Activated CD4-positive, alpha-beta T cell treated with anti-CD3 and anti-CD28 coated beads, Interleukin-2, Interleukin-6, amounts not matched to agents 100 ng/mL and 50 ng/mL, durations not matched to agents 16 hours and 8 hours (primary cell): ENCODE measurements at regions not wholly inside any gene's neighbourhood (a gene's known extent, or its start where the extent isn't known, plus 50 kb on each side); places are given as distances from the start of the nearest gene placed in this dataset.
A peak's percentile ranks its signal among the peaks of the same experiment; 100 is the strongest.

Source experiments
- DNase-seq: peaks from one replicate; pipeline ENCODE4 v3.0.0-alpha.2; 2020

DNA sequence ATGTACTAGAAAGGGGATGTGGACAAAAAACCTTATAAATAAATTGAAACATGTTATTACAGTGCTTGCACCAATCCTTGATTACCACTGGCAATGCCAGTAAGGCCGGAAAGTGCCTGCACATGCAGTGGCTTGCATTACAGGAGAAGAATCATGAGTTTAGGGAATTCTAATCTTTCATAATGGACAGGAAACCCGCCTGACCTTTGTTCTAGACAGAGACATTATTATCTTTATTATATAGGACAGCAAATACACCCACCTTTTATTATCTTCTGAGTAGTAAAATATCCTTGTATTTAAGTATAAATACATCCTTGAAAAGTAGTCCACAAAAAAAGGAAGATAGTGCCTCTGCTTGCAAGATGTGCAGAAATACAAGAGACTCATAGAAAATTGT is 379.9 kb upstream of the LCORL start:
- no peak for DNase-seq

DNA sequence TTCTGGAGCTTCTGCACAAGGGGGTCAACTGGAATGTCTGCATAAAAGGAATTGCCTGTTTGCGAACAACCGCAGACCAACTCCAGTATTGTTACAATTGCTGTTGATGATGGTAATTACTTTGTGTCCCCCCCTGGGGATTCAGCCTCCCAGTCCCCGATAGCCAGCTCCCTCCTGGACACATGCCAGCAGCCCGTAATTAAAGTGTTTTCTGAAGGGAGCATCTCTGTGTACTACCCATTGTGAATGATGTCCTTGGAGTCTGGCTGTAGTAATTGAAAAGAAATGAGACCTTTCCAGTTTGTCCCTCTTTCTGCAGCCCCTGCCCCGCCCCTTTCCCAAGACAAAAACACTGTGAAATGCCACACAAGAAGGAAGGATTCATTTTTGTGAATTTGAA is 377.1 kb upstream of the LCORL start:
- DNase-seq: no peak

DNA sequence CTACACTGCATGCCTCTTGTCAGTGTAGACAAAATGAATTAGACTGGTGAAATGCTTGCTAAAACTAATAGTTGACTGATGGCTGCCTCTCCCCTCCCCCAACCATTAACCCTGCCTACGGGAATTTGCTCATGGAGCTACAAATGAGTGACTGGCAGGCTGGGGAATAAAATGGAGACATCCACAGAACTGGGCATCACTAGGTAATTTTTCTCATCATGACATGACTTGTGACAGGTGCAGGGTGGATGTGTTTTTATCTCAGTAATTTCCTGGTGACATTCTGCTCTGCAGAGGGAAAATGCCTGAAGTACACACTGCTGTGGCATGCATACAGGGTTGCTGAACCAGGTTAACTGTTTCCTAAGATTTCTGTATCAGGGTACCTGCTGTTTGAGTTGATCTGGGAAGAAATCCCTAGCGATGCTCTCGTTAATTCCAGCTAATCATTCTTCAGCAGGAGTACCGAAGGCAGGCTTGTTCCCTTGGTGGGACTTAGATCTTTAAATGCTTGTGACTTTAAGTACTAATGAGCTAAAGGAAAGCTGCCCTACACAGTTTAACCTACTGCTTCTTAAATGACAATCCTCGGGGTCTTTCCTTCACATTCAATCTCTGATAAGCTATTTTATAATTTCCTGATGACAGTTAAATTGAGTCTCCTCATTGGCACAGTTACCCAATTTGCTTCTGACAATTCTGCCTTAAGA is 376.3 kb upstream of the LCORL start:
- DNase-seq: no peak

DNA sequence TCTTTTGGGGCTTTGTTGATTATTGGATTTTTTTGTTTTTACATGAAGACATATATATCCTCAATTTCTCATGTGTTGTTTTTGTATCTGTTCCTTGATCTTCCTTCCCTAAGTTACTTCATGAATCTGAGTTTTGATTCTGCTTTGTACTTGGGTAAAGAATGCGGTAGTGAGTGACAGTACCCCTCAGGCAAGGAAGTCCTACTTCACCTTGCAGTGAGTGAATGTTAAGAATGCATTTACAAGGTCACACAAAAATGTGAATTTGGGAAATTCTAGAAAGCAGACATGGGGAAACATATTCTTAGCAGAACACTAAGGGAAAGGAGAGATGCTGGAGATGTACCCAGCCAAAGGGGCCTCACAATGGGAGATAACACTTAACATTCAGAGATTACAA is 373.1 kb upstream of the LCORL start:
- no peak for DNase-seq

DNA sequence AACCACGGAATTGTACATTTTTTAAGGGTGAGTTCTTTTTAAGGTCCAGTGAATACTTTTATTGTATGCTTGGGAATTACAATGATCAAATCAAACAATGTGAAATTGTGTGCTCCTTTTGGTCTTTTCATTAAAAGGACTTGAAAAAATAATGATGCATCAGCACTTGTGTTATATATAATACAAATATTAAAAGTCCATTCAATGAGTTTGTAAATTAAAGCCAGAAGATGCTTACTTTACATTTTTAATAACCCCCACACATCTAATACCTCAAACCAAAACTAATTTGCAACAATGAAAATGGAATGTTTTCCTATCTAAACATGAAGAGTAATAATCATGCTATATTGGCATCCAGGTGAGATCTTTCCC is 369.8 kb upstream of the LCORL start:
- DNase-seq: no peak

DNA sequence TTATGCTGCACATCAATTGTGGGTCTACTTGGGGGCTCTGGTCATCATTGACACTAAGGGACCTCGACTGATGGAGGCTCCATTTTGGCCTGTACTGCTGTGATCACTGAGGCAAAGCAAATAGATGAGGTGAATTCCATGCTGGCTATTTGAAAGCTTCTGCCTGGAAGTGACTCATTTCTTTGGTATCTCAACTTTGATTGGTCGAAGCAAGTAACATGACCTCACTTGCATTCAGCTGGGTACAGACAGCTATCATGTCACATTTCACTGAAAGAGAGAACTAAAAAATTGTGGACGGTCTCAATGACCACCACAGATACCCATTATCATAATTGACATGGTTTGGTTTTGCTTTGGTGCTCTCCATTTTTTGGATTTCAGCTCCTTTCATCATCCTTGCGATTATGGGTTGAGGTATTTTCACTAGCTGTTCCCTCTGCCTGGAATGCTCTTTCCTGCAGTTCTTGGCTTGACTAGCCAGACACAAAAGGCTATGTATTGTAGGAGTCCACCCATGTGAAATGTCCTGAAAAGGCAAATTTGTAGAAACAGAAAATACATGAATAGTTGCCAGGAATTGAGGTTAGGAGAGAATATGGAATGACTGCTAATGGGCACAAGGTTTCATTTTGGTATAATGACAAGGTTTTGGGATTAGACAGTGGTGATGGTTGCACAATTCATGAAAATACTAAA is 369.2 kb upstream of the LCORL start:
- DNase-seq: no peak

DNA sequence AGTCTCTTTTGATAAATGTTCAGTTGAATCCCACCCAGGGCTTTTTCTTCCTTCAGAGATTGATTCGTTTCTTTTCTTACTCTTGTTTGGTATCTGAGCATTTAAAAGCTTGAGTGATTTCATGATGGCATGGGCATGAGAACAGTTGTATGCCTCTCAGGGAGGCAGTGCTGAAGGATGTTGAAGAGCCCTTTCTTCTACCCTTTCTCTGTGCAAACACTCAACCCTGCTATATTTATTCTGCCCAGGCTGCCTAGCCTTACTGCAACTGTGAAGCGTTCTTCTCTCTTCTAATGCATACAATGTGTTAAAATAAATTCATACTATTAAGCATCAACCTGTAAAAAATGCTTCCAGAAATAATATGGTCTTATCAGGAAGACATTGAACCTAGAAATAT is 367.6 kb upstream of the LCORL start:
- DNase-seq: no peak

DNA sequence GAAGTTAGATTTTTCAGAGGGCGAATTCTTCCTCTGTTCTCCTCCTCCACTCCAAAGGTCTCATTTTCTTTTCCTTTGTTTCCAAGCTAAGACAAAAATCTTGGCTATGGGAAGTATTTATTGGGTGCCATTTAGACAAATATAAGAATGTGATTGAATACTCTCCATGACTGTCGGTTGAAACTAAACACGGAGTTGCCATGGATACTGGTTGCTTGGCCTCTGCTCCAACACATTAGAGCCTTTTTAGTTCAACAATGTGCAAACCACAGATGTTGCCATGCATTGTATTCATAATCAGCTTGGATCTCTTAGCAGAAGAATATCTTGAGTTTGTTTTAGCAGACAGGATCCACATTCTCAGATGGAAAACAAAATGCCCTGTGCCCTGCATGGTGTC is 366.5 kb upstream of the LCORL start:
- DNase-seq: no peak

DNA sequence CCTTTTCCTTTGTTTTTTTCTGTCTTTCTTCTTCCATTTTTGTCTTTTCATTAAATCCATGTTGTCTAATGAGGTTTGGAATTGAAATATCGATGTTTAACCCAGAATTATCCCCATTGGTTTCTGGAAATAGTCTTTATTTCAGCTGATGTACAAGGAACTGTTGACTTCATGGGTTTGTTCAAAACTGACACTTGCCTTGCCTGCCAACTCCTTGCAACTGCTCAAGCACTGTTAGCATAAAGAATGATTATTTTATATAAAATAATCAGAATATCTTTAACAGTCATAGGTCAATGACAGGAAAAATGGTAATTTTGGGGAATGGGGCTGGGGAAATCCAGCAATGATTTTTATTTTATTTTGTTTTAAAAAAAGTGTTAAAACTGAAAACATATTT is 359.6 kb upstream of the LCORL start:
- DNase-seq: no peak

DNA sequence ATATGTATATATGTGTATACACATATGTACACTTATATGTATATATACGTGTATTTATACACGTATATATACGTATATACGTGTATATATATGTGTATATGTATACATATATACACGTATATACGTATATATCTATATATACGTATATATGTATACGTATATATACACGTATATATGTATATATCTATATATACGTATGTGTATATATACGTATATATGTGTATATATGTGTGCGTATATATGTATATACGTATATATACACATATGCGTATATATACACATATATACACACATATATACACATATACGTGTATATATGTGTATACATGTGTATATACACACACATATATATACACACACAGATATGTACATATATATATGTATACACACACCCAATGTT is 348.0 kb upstream of the LCORL start:
- DNase-seq: no peak

DNA sequence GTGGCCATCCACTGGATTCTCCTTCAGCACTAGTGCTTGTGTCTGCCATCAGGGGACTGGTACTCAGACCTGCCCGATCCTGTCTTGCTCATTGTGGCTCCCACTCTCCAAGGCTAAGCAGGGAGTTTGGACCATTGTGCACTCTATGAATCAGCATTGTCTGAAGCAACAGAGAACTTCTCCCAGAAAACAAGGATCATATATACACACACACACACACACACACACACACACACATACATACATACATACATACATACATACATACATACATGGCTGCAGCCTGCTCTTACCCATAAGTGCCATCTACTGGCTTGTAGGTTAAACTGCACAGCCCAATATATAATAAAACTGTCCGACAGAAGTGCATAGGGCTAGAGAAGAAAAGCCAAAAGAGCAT is 345.3 kb upstream of the LCORL start:
- DNase-seq: peak; percentile 16

DNA sequence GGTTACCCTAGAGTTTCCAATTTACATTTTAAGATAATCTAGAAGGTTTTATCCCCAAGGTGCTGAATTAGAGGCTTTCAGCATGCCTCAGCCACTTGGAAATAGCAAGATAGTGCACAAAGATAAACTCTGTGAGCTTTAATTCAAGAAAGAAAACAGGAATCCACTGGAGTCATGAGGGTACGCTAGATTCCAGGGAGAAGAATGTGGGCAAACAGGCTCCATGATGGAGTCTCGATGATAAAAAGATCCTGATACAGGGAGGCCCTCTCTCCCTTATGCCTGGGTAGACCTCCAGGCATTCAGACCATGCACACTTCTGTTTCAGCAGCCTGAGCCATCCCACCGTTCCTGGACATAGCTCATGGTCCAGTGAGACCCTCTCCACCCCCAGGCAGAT is 344.6 kb upstream of the LCORL start:
- DNase-seq: no peak

DNA sequence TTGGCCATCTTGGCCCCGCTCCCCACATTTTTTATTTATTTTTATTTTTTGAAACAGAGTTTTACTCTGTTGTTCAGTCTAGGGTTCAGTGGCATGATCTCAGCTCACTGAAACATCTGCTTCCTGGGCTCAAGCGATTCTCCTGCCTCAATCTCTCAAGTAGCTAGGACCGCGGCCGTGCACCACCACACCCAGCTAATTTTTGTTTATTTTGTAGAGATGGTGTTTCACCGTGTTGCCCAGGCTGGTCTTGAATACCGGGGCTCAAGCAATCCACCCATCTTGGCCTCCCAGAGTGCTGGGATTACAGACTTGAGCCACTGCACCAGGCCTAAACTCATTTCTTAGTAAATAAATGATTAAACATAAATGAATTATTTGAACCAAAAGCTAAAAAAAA is 322.0 kb upstream of the LCORL start:
- no peak for DNase-seq

DNA sequence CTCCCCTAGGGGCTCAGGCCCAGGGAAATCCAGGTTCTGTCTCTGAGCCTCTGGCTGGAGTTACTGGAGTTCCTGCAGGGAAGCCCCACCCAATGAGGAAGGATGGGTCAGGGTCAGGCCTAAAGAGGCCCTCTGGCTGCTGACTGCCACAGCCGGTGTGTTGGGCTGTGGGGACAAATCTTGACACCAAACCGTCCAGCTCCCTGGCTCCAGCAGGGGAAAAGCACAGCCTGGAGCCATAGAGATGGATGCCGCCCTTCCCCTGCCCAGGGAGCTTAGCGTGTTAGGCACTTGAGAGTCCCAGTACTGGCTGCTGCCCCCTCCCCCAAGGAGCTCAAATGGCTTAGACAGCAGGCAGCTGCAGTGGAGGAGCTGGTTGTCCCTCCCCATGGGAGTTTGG is 321.3 kb upstream of the LCORL start:
- DNase-seq: no peak

DNA sequence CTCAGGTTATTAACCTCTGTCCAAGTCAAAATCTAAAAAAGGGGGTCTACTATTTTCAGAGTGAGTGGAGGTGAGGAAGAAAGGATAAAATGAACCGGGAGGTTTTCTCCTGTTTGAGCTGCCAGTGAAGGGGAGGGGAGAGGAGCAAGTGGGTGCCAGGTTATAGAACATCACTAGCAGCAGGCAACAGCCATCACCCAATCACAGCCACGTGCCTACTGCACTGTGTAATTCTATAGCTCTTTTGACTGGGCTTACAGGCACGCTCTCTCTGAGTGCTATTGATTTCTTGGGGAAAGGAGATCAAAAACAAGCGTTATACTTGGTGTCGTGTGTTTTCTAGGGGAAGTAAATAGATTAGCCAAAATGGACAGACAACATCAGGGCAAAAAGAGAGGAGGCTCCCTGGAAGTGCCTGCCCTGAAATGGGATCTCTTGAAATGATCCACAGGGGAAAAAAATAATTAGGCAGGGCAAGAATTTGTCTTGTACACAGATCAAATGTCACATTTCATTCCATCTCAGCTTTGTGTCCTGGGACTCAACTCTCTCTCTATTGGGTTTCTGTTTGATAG is 300.5 kb upstream of the LCORL start:
- no peak for DNase-seq

DNA sequence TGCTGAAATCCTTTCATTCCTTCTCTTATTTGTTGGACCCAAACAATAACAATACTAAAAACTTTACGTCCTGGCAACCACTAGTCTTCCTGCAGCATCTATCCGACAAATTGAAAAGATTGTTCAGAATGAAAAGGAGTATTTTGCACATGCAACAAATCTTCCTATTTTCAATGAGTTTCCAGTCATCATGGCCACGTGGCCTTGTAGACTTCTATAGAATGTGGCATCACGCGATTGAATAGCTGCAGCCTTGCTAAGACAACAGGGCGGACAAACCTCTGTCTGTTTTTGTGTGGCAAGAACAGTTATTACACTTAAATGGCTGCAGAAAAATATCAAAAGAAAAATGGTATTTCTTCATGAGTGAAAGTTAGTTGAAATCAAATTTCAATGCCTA is 297.9 kb upstream of the LCORL start:
- no peak for DNase-seq

DNA sequence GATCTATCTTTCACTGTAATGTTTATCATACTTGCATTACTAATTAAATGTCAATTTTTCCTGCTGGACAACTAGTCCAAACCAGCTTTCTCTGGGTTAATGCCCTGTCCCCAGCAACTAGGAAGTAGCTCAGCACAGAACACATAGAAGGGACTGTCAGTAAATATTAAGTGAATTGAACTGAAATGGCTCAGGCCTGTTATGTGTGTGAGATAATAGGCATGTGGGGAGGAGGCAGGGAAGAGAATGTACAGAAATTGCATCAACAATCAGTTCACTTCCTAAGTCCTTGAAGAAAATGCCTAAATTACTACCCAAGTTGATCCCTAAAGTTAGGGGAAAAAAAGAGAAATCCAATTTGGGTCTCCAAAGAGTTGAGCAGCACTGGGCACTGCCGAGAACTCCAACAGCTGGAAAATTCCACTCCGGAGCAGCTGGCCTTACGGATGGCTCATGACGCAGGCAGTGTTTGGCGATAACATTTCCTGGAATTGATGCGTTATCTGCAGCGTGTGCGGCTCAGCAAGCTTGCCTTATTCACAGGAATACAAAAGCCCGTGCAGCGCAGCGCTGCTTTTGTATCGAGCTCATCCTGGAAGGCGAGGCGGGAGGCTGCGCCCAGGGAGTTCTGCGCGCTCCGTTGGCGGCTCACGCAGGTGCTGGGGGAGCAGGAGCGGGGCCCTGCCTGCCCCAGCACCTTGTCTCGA is 297.3 kb upstream of the LCORL start:
- no peak for DNase-seq

DNA sequence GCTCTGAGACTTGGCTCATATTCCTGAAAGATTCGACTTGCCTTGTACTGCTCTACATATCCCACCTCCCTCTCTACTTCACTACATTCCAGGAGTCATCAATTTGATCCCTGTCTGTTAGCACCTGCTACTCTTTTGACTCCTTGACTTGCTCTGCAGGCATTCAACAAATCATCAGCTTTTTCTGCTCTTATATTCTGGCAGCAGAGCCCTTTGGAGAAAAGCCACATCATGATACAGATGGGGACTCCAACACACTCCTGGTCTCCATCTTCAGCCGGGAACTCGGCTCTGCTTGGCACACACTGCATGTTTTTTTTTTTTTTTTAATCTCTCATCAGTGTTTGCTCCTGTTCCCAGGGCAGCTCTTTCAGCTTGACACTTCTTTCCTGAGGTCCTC is 293.2 kb upstream of the LCORL start:
- DNase-seq: no peak

DNA sequence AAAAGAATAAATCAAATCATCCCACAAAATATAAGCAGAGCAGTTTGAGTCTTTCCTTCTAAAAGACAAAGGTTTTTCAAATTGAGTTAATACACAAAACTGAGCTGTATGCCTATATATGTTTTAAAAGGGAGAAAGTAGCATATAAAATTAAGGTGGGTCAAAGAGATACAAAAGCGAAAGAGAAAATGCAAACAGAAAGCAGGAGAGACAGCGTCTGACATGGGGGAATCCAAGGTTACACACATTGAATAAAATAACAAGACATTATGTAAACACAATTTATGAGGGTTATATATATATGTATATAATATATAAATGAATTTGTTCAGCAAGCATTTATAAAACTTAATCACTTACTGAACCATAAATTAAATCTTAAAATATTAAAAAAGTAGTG is 276.1 kb upstream of the LCORL start:
- DNase-seq: no peak

DNA sequence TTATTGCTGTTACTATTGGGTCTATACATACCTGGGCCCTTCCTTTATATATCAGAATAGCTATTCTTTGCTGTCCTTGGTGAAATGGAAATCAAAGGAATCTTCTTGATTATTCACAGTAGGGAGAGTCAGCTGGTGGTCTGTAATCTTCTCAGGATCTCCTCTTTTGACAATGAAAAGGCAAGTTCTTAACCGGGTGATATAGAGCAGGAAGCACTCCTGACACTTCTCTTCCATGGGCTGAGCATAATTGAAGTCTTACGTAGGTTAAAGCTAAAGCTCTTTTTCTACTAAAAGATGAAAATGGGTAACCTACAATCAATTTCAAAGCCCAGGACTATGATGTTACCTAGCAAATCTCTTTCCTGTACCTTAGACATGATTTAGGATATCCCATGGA is 274.9 kb upstream of the LCORL start:
- no peak for DNase-seq

DNA sequence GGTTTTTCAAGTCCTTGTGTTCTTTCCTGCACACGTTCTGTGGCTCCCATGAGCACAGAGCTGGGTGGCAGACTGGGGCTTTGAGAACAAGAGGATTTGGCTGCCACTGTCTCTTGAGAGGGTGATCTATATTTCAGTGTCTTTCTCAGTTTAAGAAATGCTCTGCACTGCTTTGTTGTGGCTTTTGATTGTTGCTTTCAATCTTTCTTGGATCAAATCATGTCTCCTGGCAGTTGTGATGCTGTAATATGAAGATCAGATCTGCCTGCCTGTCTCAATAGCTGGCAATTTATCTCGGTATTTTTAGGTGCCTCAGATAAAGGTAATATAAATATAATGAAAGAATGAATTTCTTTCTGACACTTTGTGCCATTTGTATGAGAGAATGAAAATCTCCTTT is 273.3 kb upstream of the LCORL start:
- DNase-seq: no peak

DNA sequence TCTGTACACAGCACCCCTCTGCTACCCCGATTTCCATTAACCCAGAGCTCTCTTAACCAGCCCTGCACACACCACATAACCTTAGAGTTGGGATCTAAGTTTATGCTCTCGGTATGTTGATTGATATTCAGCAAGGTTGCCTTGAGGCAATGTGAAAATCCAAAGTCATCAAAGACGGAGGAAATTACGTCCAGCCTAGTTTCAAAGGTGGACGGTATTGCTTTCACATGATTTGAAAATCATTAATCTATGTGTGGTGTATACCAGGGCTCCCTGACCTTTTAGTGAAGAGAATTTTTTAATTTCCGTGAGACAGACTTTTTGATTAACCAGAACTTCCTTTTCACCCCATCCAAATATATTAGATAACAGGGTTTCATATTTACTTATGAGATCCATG is 272.5 kb upstream of the LCORL start:
- no peak for DNase-seq

DNA sequence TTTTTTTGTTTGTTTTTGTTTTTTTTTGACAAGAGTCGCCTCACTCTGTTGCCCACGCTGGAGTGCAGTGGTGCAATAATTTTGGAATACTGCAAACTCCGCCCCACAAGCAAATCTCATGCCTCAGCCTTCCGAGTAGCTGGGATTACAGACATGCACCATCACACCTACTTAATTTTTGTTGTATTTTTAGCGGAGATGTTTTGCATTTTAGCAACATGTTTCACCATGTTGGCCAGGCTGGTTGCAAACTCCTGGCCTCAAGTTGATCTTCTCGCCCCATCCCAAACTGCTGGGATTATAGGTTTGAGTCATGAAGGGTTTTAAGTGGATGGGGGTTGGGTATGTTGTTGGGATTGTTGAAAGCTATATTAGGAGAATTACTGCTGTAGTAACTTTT is 270.9 kb upstream of the LCORL start:
- DNase-seq: no peak

DNA sequence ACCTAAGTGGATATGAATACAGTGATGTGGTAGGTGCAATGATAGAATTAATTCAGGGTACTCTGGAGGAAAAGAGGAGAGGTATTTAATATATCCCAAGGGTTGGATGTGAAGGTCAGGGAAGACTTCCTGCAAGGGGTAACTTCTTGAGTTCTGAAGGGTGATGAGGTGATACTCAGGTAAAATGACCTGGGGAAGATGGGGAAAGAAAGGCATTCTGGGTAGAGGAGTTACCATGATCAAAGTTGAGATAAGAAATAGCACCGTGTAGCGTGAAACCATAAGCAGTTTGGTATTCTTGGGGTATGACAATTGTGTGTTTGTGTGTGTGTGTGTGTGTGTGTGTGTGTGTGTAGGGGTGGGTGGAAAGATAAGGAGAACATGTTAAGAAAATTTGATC is 270.4 kb upstream of the LCORL start:
- no peak for DNase-seq
